Tibial artery (tissue), 4 donors: ENCODE measurements at regions not wholly inside any gene's neighbourhood (a gene's known extent, or its start where the extent isn't known, plus 50 kb on each side); places are given as distances from the start of the nearest gene placed in this dataset.

Source experiments
- DNase-seq, 2 donors: peaks; one replicate each; pipeline ENCODE4 v3.0.0-alpha.2; 2019
- H3K27ac ChIP-seq, 2 donors: fragments of 200-600 bp; sonication (generic) in 1 of 2; 1 replicate in 1 of 2; 2 replicates in 1 of 2; pipeline ENCODE4 v1.5.1; 2018 to 2019; ENCODE audit warnings: mild to moderate bottlenecking in 1 of 2
- H3K27me3 ChIP-seq, 2 donors: fragments of 200-600 bp; sonication (generic) in 1 of 2; one replicate each; pipeline versions ENCODE4 v1.5.1 to v1.6.0; 2016 to 2019
- H3K36me3 ChIP-seq, 3 donors: fragments of 200-600 bp; sonication (generic) in 2 of 3; one replicate each; pipeline ENCODE4 v1.5.1; 2016 to 2019; ENCODE audit warnings: mild to moderate bottlenecking in 2 of 3
- H3K4me1 ChIP-seq, 4 donors: fragments of 200-600 bp; sonication (generic) in 2 of 4; 1 replicate in 3 of 4; 2 replicates in 1 of 4; pipeline ENCODE4 v1.5.1; 2016 to 2019
- H3K4me3 ChIP-seq, 2 donors: fragments of 200-600 bp; sonication (generic) in 1 of 2; 1 replicate in 1 of 2; 2 replicates in 1 of 2; pipeline ENCODE4 v1.5.1; 2018 to 2019; ENCODE audit warnings: mild to moderate bottlenecking in 2 of 2
- H3K9me3 ChIP-seq, 3 donors: fragments of 200-600 bp; sonication (generic) in 1 of 3; one replicate each; pipeline ENCODE4 v1.5.1; 2016 to 2019
- CTCF ChIP-seq, 2 experiments: fragments of 200-600 bp in 1 of 2; fragments of 450-650 bp in 1 of 2; IDR thresholded peaks; one replicate each; pipeline ENCODE4 v1.5.1; 2017 to 2019; ENCODE audit warnings: antibody characterized with exemption in 2 of 2, mild to moderate bottlenecking in 1 of 2, moderate library complexity in 1 of 2
- intact Hi-C: fragments of 100-400 bp; cut with DNase I; formaldehyde crosslinking; loops from one replicate; pipeline ENCODE4 v1.15.0; 2023; ENCODE audit warnings: low total_unique reads

DNA sequence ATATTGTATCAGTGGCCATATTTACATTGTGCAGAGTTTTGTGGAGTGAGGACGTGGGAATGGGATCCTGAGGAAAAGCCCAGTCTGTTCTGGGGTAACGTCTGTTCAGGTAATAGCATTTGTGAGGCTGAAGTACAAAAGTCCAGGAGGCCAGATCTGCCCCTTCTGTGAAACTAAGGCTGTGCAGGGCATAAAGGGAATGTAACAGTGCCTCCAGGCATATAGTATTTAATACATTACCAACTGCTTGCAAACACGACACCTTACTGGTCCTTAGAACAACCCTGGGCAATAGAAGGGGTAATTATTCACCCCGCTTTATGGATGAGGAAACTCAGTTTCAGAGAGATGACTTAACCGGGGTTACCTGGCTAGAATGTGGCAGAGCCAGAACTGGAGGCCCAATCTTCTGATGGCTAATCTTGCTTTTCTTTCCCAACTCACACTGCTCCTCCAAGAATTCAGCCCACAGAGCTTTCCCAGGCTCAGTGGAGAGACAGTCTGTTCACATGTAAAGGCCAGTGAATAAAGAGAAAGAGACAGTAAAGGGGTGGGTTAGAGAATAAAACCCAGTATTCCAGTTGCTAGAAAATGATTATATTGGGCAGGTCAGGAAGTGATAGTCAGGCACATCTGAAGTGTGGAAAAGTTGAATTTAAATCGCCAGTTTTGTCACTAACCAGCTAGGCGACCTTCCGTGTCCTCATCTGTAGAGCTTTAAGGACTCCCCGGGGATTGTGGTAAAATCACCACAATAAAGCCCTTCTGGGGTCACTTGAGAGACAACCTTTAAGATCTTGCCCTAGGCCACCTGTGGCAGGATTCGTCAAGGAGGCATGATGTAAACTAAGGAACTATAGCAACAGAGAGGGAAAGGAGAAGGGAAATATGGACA lies 280.7 kb upstream of the CITED2 start:
- no peak for TF ChIP-seq CTCF (IDR thresholded peaks at IDR 0.05)
- Histone ChIP-seq H3K4me1 (peaks cover 0 to 3% (median 0%) of the 10 kb centered on the region in 4 donors), H3K9me3 (no peaks in the 10 kb centered on the region), H3K27me3 (no peaks in the 10 kb centered on the region), H3K4me3 (no peak overlapping the region), H3K27ac (no peak overlapping the region), H3K36me3 (no peaks in the 10 kb centered on the region)
- intact Hi-C loops: no loop called here
- no peak for DNase-seq

- intact Hi-C loops: no loop called here
- Histone ChIP-seq H3K4me1 (peaks cover 0 to 3% (median 0%) of the 10 kb centered on the region in 4 donors), H3K9me3 (no peaks in the 10 kb centered on the region), H3K27ac (no peak overlapping the region), H3K36me3 (no peaks in the 10 kb centered on the region), H3K27me3 (no peaks in the 10 kb centered on the region), H3K4me3 (no peak overlapping the region)
- TF ChIP-seq CTCF (IDR thresholded peaks at IDR 0.05): no peak
- DNase-seq: no peak
These were observed 279.9 kb upstream of the CITED2 start for GRCh38 chr6:139654309-139654708.

GRCh38 chr6:139653111-139653510 lies 278.7 kb upstream of the CITED2 start:
- TF ChIP-seq CTCF (IDR thresholded peaks at IDR 0.05): no peak
- no peak overlapping the region for H3K27ac ChIP-seq

GRCh38 chr6:139650941-139651340 lies 276.5 kb upstream of the CITED2 start:
- H3K36me3 ChIP-seq: no peaks in the 10 kb centered on the region
- H3K4me3 ChIP-seq: no peak overlapping the region
- H3K27ac ChIP-seq: no peak overlapping the region
- no peaks in the 10 kb centered on the region for H3K9me3 ChIP-seq
- no peak for TF ChIP-seq CTCF (IDR thresholded peaks at IDR 0.05)
- H3K27me3 ChIP-seq: no peaks in the 10 kb centered on the region
- H3K4me1 ChIP-seq: no peaks in the 10 kb centered on the region
- intact Hi-C loops: no loop called here
- DNase-seq: no peak

More at GRCh38 chr6:139653111-139653510, 278.7 kb upstream of the CITED2 start:
- no peak overlapping the region for H3K4me3 ChIP-seq
- H3K36me3 ChIP-seq: no peaks in the 10 kb centered on the region
- peaks cover 0 to 3% (median 0%) of the 10 kb centered on the region in 4 donors for H3K4me1 ChIP-seq
- DNase-seq: no peak
- H3K27me3 ChIP-seq: no peaks in the 10 kb centered on the region
- H3K9me3 ChIP-seq: no peaks in the 10 kb centered on the region
- intact Hi-C loops: no loop called here

DNA sequence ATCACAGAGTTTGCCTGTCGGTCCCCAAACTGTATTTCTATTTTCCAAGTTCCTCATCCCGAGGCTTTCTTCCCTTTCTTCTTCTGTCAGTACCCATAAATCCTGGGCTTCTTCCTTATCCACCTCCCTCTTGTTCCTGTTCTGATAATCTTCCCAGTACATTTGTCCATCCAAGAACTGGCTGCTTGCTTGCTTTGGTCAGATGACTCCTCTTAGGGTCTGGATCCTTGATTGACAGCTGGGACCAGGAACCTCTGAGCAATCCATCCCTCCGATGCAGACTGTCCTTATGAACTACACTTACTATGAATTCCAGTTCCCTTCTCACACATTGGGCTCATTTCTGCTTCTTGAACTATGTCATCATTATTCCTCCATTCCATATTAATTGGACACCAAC lies 275.3 kb upstream of the CITED2 start:
- Histone ChIP-seq H3K4me1 (peaks cover 0 to 3% (median 0%) of the 10 kb centered on the region in 4 donors), H3K27ac (no peak overlapping the region), H3K4me3 (no peak overlapping the region), H3K36me3 (no peaks in the 10 kb centered on the region), H3K27me3 (no peaks in the 10 kb centered on the region), H3K9me3 (no peaks in the 10 kb centered on the region)
- DNase-seq: no peak
- intact Hi-C loops: no loop called here
- no peak for TF ChIP-seq CTCF (IDR thresholded peaks at IDR 0.05)
